ENCODE measurements at regions not wholly inside any gene's neighbourhood (a gene's known extent, or its start where the extent isn't known, plus 50 kb on each side); places are given as distances from the start of the nearest gene placed in this dataset.

GRCh38 chr11:45741032-45741431, 63.9 kb upstream of the SLC35C1 start:
- TF ChIP-seq, protein P1, sequence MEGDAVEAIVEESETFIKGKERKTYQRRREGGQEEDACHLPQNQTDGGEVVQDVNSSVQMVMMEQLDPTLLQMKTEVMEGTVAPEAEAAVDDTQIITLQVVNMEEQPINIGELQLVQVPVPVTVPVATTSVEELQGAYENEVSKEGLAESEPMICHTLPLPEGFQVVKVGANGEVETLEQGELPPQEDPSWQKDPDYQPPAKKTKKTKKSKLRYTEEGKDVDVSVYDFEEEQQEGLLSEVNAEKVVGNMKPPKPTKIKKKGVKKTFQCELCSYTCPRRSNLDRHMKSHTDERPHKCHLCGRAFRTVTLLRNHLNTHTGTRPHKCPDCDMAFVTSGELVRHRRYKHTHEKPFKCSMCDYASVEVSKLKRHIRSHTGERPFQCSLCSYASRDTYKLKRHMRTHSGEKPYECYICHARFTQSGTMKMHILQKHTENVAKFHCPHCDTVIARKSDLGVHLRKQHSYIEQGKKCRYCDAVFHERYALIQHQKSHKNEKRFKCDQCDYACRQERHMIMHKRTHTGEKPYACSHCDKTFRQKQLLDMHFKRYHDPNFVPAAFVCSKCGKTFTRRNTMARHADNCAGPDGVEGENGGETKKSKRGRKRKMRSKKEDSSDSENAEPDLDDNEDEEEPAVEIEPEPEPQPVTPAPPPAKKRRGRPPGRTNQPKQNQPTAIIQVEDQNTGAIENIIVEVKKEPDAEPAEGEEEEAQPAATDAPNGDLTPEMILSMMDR (IDR thresholded peaks at IDR 0.05; ENCODE audit: low read length): no peak
- TF ChIP-seq EZH2phosphoT487 (IDR thresholded peaks at IDR 0.05; ENCODE audit: low read length) (no peak), EZH2 (optimal IDR thresholded peaks at IDR 0.05; ENCODE audit: low read depth, low read length) (no peak)

Data from MM.1S (cell line).